T-helper 1 cell treated with Interleukin-12 subunit alpha and Interleukin-12 subunit beta and Interleukin-4 antibody, amounts not matched to agents 30 ng/mL and 1 ng/mL, for 36 hours (primary cell): ENCODE measurements at regions not wholly inside any gene's neighbourhood (a gene's known extent, or its start where the extent isn't known, plus 50 kb on each side); places are given as distances from the start of the nearest gene placed in this dataset.
"Not testable (repeated sequence)": the region's sequence is repeated elsewhere in the genome, so short reads cannot be mapped to it uniquely, and the experiment has no call there.

Source experiments
- intact Hi-C: fragments of 100-400 bp; cut with micrococcal nuclease; formaldehyde crosslinking; loops from one replicate; pipeline ENCODE4 v1.15.1; 2024

DNA sequence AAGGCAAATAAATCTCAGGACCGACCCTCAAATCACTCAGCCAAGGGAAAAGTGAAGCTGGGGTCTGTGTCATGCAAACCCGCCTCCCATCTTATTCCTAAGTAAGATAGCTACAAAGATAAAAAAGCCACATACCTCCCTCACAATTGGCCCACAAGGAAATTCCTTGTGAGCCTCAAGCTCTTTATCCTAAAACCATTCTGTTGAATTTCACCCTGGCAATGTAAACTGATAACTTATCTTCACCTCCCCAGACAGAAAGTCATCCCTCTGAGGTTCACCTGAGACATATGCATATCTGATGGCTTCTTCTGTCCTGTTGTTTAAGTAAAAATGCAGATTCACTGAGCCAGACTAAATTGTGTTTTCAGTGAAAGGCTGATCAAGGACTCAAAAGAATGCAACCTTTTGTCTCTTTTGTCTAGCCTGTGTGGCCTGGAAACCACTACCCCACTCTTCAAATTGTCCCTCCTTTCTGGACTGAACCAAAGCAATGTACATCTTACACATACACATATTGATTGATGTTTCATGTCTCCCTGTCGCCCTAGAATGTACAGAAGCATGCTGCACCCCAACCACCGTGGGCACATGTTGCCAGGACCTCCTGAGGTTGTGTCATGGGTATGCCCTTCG, 91.3 kb downstream of the MFAP3L start:
- intact Hi-C loops = no loop called here

DNA sequence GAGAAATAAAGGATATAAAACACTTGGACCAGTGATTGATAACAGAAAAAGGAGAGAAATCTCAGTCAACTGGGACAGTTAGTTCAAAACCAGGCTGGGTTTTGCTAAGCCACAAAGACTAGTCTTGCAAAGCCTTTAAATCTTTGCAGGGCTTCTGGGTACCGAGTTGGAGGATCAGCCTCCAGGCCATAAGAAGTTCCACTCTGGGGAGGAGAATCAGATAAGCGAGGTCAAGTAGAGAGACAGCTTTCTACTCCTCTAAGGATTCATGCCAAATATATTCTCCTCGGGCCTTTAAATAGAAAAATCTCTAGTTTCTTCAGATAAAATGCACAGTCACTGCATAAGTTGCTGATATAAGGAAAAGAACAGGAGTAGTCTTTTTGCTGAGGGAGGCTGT, 92.7 kb downstream of the MFAP3L start:
- intact Hi-C loops = no loop called here

DNA sequence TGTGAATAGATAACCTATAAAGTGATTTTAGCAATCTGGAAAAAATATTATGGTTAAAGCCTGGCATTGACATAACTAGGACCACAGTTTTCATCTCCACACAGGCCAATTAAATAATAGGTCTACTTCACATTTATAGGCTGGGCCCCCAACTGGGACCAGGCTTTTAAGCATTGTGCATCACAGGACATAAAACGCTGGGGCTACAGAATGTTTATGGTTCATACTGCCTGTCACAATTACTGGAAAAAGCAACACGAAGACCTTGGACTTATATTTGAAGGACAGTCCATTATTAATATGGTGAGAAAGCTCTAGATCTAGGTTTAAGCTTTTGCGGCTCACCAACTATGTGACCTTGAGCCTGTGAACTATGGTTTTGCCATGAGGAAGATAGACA, 94.2 kb downstream of the MFAP3L start:
- intact Hi-C loops = no loop called here

DNA sequence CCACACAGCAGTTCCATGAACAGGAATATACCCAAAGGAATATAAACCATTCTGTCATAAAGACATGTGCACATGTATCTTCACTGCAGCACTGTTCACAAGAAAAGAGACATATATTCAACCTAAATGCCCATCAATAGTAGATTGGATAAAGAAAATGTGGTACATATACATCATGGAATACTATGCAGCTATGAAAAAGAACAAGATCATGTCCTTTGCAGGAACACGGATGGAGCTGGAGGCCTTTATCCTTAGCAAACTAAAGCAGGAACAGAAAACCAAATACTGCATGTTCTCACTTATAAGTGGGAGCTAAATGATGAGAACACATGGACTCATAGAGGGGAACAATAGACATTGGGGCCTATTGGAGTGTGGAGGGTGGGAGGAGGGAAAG, 95.4 kb downstream of the MFAP3L start:
- intact Hi-C loops = not testable (repeated sequence)

DNA sequence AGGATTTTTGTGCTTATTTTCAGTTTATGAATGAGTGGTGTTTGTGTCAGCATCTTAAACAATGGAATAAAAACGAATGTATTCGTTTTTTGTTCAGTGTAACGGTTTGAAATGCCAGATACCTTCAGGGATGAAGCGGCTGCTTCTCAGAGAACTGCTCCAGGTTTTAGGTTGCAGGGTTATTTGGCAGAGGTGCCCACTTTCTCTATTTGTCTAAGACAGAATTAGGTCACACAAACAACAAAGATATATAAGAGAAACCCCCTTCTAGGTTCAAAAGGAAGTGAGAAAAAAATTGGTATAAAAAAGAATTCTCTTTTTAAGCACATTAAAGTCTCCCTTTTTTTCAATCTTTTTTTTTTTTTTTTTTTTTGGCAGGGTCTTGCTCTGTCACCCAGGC, 98.9 kb downstream of the MFAP3L start:
- intact Hi-C loops = no loop called here

DNA sequence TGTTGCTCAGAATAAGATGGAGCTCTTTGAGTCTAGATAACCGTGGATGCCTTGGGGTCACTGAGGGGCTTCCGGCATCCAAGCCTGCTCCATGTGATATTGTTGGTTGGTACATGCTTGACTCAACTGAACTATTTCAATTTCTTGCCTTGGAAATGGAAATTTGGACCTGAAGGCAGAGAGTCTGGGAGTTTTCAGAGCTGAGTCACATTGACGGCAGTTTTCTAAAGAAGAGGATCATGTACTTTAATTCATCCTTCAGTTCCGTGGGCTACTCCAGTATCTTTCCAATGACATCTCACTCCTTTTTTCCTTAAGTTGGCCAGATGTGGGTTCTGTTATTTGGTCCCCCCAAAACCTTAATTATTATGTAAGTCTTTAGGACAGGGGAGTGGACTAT, 100.5 kb downstream of the MFAP3L start:
- intact Hi-C loops = no loop called here

DNA sequence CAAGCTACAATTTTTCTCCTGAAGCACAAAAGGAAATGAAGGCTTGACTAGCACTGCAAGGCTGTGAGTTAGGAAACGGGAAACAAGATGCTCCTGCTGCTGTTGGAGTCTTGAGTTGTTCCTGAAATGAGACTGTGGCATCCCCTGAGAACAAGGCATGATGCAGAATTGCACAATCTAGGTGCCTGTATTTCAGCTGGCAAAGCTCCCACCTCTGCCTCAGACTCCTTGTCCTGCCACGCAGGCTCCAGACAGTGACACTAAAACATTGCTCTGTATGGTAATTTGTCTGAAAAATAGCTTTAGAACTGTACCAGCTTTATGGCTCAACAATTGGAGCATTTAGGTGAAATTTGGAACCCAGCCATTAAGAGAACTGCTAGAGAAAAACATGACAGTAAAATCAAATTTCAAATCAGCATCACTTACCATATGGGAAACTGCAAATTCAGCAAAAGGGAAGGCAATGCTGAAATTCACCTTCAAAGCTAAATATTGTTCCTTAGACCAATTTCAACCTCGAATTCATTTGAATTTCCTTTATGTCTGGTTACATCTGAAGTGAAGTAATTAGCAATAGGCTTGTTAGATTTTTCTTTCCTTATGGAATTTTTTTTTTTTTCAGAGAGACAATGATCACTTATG, 103.4 kb downstream of the MFAP3L start:
- intact Hi-C loops = no loop called here

DNA sequence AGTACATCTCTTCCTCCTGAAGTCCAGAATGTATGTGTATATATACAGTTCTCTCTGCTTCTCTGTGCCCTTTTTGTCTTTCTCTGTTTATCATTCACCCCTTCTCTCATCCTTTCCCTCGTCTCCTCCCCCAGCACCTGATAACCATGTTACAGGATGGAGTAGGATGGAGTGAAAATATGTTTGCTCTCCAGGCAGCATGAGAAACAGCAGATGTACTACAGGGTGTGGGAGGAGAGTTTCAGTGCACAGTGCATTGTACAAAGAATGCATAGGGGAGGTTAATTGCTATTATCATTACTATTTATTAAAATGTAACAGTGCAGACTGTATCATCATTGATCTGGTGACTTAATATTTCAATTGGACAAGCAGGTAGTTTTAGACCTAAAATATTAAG, 104.5 kb downstream of the MFAP3L start:
- intact Hi-C loops = no loop called here

DNA sequence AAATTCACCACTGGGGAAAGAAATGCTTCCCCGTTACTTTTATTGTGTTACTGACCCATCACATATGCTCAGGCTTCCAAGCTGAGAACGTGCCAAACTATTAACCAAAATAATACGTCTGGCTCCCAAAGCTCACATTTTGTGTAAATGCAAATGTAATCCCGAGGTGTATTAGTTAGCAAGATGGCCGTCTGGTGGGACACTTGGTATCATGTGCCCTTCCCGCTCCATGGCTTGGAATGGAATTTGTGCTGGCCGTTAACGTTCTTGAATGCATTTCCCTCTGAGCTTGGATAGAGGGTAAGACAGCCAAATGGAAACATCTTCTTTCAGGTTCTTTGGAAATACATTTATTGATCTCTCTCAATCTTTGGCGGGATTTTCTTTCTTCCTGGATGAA, 105.0 kb downstream of the MFAP3L start:
- intact Hi-C loops = no loop called here

DNA sequence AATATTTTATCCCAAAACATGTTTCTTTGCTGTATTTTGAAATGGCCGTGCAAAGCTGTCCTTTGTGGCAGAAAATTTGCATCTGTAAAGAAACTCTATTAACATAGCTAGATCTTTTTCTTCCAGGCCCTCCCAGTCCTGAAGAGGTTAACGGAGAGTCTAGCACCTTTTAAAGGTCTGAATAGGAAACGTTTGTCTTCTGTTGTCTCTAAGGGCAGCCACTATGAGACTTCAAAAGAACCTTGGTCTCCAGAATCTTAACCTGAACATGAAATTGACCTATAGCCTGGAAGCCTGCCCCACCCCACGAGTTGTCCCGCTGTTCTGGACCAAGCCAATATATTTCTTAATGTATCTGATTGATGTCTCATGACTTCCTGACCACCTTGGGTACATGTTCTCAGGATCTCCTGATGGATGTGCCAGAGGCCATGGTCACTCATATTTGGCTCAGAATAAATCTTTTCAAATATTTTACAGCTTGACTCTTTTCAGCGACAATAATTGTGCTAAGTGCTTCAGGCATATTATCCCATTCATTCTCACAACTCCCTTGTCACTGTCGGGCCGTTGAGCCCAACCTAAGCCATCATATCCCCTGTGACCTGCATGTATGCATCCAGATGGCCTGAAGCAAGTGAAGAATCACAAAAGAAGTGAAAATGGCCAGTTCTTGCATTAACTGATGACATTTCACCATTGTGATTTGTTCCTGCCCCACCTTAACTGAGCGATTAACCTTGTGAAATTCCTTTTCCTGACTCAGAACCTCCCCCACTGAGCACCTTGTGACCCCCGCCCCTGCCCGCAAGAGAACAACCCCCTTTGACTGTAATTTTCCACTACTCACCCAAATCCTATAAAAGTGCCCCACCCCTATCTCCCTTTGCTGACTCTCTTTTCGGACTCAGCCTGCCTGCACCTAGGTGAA, 106.7 kb downstream of the MFAP3L start:
- intact Hi-C loops = not testable (repeated sequence)

DNA sequence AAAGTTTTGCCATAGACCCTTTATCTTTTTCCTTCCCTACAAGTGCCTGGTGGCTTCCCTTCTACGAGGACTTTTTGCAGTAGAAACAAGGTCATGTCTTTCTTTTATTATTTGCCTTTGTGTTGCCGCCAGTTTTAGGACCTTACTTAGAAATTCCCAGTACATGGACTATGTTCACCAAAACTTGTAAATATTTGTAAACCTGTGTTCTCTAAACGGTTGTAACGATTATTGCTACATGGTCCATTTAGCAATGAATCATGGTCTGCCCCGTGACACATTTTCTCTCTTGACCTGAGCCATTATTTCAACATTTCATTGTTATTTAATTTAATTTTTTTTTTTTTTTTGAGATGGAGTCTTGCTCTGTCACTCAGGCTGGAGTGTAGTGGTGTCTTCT, 110.7 kb downstream of the MFAP3L start:
- intact Hi-C loops = no loop called here

DNA sequence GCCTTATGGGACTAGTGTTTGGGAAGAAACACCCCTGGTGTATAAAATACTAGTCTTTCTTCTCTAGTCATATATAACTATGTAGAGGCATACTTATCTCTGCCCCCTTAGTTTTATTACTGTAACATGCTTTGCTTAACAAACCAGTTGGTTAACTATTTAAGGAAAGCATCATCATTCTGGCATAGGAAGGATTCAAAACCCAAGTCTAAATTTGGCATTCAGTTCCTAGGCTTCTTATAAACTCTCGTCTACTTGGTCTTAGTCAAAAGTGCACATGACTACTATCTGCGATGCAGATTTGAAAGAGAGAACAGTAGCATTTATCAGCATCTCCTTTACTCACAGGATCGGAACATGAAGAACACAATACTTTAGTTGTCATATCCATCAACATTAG, 111.3 kb downstream of the MFAP3L start:
- intact Hi-C loops = no loop called here

DNA sequence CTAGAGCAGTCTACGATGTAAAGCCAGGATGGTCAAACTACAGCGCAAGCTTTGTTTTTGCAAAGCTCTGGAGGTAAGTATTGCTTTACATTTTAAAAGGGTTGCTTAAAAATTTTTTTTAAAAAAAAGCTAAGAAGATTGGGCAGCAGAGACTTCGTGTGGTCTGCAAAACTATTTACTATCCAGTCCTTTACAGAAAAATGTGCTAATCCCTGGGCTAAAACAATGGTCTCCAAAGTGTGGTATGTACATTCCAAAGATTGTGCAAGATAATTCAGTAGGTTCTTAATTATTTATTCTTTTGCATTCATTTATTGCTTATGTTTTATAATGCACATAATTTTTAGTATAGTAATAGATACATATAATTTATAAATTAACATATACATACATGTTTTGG, 113.2 kb downstream of the MFAP3L start:
- intact Hi-C loops = no loop called here

DNA sequence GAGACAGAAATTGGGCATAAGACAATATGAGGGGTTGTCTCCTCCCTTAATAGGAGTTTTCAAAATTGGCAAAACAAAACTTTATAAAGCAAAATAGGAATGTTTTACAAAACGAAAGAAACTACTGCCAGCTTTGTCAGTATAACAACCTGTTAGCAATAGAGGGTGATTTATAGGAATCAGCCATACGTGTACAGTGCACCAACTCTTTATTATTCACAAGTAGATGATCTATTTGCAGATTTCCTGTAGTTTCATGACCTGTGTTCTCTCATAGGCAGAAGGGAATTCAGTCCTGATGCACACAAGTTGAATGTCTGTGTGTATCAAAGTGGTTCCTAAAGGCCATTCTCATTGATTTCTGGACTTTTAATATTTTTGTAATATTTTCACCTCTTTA, 116.3 kb downstream of the MFAP3L start:
- intact Hi-C loops = no loop called here

DNA sequence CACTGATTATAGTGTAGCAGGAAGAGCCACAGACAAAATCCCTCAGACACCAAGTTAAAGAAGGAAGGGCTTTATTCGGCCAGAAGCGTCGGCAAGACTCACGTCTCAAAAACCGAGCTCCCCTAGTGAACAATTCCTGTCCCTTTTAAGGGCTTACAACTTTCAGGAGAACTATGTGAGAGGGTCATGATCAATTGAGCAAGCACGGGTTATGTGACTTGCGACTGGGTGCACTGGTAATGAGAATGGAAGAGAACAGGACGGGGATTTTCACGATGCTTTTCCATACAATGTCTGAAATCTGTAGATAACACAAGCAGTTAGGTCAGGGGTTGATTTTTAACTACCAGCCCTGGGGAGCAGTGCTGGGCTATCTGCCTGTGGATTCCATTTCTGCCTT, 116.7 kb downstream of the MFAP3L start:
- intact Hi-C loops = no loop called here

DNA sequence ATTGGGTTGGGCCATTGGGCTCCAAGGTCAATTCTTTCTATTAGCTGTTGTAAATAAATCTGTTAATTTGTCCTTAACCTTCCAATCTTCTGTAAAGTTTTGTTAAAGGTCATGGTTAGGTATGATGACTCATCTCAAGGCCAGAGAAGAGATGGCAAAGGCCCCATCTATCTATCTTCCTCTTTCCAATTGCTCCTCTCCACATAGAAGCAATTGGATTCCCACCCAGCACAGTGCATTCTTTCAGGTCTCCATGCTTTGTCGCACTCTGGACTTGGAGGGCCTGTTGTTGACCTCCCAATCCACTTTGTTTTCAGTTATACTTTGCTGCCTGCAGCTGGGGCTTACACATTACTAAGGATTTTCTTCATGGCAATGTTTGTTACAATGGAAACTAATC, 118.5 kb downstream of the MFAP3L start:
- intact Hi-C loops = no loop called here

DNA sequence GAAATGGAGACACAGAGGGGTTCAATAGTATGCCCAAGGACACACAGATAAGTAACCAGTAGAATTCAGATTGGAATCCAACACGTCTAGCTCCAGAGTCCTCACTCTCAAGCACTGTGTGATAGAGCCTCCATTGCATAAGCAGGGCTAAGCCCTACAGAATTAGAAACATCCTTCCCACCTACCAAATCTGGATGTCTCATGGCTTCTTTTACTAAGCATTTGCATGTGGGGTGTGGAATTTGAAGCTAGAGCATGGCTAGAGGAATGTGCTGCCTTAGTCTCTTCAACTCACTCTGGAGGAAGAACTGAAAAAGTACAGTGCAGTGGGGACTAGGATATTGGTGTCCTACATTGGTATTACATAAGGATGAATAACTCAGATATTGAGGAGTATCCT, 119.4 kb downstream of the MFAP3L start:
- intact Hi-C loops = no loop called here

DNA sequence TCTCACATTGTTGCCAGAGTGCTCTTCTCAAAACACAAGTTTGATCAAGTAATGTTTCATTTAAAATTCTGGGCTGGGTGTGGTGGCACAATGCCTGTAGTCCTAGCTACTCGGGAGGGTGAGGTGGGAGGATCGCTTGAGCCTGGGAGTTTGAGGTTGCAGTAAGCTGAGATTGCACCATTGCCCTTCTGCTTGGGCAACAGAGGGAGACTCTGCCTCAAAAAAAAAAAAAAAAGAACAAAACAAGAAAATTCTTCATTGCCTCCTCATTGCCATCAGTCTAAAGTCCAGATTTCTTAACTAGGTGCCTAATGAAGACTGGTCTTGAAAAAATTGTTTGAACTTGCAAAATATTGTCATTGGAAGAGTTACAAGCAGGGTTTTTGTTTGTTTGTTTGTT, 120.1 kb downstream of the MFAP3L start:
- intact Hi-C loops = no loop called here

DNA sequence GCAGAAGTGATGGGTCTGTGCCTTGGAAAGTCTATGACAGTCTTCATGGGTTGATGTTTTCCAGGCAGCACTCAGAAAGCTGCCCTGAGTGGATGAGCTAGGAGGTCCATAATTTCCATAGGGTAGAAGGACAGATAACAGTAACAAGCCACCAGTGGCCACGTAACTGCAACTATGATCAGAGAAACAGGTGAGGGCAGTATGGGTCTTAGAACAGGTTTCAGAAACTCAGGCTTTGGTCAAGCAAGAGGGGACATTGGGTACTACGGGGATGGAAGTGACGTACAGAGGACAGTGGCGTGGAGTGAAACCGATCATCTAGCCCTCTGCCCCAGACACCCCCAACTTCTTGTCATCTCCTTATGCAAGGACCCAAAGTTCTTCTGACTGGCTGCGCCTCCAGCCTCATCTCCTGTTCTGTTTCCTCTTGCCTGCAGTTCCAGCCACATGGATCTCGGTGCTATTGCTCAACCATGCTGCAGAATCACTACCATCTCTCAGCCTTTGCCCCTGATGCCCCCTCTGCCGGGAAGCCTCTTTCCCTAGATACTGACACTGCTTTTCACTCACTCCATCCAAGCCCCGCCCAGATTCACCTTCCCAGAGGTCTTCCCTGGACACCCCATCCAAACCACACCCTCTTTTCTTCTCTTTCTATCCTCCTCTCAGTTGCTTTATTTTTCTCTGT, 123.4 kb downstream of the MFAP3L start:
- intact Hi-C loops = no loop called here

DNA sequence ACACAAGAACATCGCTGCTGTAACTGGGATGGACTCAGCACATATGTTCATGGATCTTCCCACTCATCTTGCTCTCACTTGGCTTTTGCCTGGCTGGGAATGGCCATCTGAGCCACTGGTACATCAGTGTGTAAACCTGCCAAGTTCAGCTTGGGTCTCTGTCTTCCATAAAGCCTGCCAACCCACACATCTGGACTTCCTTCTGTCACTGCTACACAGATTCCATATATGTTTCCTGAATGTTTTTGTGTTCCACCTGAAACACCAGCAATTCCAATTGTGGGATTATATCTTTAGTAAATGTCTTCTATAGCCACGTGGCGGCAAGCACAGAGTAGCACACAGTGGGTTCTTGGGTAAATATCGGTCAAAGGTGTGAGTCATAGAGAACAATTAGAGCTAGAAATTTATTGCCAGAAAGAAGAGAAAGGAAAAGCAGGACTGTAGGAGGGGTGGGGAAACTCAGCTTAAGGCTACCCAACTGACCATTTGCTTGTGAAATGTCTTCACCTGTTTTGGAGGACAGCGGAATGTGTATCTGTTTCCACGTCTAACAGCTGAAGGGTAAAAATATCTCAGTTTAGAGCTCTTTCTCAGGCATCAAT, 125.9 kb downstream of the MFAP3L start:
- intact Hi-C loops = no loop called here

DNA sequence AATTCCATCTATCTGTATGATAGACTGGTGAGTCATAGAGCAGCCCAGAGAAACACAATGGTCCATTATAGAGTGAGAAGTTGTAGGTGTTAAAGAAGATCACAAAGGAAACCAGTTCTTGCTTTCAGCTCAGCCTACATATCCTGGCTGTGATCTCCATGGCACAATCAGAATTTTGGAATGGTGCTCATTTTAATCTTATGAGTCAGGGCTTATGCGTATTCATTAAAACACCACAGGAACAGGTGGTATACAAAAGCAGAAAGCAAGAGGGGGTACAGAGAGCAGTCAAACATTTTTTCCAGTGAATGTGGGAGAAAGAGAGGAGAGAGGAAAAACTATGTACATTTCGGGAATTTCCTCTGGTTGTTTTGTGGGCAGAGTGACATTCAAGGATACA, 126.9 kb downstream of the MFAP3L start:
- intact Hi-C loops = no loop called here

DNA sequence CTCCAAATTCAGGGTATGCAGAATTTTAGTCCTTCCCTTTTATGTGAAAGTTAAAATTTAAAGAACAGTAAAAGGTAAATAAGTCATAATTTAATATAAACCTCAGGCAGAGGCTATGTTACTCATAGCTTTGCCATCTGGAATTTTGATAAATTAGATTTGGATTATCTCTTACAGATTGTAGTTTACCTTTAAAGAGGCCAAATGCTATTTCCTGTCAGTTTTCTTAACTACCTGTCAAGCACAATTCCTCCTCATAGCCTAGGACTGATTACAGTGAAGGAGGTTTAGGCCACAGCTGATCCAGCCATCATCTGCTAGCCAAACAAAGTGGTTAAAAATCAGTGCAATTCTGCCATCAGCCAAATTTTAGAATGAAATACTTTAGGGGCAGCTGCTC, 128.1 kb downstream of the MFAP3L start:
- intact Hi-C loops = no loop called here
